GM21447 (cell line): ENCODE measurements at regions not wholly inside any gene's neighbourhood (a gene's known extent, or its start where the extent isn't known, plus 50 kb on each side); places are given as distances from the start of the nearest gene placed in this dataset.

ENCODE experiments used
- ATAC-seq: cut with Tn5 transposase; IDR thresholded peaks from one replicate; pipeline ENCODE4 v1.9.1; 2021; ENCODE audit not compliant: unreplicated experiment

DNA sequence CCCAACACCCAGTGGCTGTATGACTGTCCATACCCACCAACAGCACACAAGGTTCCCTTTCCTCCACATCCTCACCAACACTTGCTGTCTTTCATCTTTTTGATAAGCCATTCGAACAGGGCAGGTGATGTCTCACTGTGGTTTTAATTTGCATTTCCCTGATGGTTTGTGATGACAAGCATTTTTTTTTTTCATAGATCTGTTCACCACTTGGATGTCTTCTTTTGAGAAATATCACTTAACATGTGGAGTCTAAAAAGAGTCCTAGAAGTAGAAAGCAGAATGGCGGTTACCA is 198.1 kb upstream of the DIO3 start:
- ATAC-seq, result no peak

DNA sequence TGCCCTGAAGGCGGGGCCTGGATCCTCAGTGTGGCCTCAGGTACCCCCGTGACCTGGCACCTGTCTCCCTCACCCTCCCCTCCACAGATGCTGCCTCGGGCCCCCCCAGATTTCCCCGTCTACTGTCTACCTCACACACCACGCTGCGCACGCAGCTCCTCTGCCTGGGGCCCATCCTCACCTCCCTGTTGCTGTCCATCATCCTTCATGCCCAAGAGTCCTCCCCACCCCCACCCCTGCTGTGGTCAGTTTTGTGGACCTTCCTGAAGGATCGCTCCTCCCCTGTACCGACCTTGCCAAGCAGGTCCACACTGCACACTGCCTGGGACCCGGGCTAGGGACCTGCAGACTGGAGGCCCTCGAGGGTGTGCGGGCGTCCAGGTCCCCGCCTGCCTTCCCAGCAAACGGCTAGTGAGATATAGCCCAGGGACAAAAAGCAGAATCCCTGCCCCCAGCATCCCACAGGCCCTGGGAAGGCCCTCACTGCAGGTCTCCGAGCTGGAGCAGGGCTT is 197.4 kb upstream of the DIO3 start:
- no peak for ATAC-seq

DNA sequence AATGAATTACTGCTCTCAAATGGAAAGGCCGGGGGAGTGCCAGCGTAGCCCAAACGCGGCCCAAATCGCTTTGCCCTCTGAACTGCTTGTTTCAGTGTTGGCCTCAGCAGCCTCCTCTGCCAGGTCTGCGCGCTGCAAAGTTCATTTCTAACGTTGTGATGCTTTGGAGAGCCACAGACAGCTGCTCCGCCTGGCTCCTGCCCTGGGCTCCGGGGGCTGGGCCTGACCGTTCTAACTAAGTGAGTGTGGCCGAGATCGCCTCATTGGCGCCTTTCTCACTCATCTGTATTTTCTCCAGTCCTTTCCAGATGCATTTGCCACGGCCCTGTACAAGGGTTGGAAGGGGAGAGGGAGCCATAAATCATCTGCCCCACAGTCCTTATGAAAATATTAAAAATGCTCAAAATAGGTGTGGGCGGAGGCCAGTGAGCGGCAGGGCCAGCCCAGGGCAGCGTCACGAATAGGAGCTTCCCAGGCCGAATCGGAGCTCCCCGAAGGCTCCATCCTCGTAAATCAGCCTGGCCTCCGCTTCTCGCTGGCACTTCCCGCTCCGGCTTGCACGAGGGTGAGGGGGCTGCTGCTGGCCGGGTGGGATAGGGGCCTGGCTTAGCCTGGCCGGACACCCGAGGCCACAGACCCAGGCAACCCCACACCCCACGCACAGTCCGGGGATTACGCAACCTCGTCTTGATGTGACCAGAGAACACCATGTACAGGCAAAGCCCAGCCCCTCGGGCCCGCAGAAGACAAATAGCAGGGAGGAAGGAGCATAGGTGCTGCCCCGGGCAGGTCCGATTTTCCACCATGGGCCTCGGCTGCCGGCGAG is 196.6 kb upstream of the DIO3 start:
- no peak for ATAC-seq

DNA sequence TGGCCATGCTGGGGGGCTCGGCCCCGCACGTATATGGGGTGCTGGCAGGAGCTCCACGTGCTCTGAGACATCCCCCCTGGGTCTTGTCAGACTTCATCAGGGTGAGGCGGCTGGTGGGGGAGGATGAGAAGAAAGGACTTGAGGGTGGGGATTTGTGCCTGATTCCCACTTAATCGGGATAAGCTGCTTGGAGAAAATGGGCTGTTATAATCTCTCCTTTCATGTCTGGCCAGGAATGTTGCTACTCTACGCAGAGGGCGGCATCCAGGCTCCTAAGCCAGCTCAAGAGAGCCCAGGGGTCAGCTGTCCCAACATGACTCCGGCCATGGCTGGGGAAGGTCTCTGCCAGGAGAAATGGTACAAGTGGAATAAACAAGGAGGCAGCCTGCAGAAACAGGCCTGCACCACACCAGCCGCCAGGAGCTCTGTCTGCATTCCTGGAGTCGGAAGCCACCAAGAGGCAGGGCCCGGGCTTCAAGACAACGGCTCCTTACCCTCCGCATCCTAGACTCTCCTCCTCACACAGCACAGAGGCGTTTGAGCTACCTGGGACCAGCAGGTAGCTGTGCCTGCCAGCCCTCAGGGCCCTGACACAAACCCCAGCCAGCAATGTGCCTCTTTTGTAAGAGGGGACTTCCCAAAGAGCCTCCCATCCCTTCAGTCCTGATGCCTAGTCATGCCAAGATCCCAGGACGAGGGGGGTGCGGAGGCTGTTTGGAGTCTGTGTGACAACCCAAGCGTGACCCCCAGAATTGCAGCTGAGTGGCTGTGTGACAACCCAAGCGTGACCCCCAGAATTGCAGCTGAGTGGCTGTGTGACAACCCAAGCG is 195.8 kb upstream of the DIO3 start:
- ATAC-seq, result no peak

DNA sequence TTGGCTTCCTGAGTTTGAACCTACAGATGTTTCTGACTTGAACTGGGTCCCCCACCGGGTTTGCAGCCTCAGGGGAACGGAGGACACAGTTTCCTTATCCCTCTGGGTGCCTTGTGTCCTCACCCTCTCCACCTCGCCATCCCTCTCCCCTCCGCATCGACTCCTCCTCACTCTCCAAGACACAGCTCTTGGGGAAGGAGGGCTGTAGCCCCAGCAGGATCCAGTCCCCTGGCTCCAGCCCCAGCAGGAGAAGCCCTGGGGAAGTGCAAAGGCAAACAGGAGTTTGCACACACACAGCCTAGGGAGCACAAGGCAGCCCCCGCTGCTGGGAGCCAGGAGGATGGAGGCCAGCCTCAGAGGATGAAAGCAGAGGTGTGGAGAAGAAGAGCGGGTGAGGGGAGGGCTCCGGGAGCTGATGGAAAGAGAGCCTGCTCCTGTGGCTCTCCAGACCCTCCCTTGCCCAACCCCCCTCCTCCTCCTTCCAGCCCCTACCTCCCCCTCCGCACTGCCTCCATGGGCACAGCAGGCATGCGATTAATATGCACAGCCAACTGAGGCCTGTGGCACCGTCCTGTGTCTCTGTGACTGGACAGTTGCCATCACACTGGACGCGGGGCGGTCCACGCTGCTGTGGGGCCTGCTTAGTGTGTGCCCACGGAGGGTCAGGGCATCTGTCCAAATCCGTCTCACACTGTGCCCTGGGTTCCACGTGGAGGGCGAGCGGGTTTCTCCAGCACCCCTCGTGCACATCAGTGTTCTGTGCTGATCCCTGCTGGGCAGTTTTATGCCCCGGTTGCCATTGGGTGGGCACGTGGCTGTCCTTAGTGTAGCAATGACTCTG is 193.7 kb upstream of the DIO3 start:
- ATAC-seq, result no peak

DNA sequence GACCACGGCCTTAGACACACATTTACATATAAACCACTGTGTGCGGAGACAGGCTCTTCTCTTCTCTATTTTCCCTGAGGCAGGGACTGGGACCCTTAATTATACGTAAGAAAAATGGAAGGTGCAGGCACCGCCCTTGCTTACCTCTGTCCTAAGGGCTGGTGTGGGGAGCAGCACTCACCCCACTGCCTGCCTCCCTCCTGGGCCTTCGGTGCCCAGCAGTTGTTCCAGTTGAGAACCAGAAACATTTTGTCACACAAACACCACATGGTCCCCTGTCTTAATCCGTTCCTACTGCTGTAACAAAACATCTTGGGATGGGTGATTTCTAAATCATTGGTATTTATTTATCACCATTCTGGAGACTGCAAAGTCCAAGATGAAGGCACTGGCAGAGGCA is 192.7 kb upstream of the DIO3 start:
- ATAC-seq, result no peak

DNA sequence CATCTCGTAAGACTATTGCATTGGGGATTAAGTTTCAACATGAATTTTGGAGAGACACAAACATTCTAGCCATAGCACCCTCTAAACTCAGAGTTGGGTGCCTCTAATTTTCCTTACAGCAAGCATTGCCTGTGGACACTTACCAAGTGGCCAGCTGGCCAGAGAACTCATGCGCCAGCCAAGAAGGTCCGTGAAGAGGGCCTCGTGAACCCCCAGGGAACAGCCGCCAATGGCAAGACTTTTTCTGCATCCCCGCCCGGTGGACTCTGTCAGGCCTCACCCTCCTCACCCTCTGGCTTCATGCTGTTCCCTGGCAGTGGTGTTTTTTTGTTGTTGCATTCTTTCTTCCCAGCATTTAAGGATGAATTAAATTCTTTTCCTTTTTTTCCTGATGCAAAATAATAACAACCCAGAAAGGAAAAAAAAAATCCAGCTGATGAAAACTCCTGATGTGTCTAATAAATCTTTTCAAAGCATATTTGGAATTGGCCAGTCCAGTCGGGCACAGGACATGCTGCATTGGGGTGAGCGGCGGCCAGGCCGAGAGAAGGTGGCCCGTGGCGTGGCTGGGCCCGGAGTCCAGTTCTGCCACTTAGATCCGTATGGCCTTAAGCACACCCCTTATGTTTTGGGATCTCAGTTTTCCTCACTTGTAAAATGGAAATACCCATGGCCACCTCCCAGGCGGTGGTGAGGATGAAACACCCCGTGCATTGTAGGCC is 191.9 kb upstream of the DIO3 start:
- ATAC-seq, result no peak

DNA sequence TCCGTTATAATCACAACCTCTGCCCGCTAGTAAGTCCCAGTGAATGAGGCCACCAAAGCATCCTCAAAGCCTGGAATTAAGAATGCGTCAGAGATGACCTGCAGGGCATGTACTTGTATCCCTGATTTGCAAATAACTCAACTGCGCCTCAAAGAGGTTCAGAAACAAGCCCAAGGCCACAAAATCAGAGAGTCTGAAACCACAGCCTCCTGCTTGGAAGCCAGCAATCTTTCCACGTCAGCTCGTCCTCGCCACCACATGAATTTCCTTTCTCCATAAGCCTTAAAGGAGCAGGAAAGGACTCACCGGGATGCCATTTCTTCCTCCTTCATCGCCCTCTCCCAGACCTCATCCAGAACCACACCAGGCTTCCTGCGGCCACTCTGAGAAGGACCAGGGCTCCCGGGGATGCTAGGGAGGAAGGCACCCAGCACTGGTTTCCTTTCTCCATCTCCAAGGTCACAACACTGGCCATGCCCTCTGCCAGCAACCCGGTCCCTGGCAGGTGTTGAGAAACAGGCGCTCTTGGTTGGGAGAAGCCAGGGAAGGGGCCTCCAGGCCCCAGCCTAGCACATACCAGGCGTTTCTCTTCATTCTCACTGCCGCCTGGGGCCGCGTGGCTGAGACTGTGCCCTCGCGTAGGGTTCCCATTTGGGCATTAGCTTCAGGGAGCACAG is 191.2 kb upstream of the DIO3 start:
- no peak for ATAC-seq

DNA sequence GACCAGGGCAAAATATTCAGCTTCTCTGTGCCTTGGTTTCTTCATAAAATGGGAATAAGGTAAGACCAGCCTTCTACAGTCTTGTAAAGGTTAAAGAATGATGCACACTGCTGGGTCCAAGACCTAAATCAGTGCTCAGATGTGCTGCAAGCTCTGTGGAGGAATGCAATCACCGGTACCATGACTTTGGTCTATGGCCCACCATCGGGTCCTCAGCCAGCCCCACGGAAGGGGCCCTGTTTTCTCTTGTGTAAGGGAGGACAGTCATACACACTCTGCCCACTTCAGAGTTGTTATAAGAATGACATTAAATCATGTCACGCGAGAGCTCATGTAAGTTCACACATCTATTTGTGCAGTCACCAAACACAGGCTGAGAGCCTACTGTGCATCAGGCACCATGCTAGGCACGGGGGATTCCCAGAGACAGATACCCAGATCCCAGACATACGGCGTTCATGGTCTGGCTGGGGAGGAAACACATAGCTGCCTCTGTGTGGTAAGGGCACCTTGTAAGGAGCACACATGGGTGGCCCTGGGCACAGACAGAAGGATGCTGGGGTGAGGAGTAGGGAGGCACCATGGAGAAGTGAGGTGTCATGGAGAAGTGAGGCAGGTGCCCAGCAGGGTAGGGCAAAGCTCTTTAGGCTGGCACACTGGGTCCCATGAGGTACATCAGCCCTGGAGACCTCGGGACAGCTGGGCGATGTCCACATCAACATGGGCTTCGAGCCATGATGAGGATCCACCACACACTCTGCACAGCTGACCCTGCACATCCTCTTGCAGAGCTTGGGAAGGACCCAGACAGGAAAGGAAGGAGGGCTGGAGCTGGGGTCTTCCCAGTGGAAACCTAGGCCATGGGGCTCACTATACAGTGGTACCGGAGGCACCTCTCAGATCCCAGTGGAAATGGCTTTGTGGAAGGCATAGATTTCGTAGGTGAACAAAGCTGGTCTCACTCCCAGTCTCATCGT is 190.4 kb upstream of the DIO3 start:
- ATAC-seq, result no peak

DNA sequence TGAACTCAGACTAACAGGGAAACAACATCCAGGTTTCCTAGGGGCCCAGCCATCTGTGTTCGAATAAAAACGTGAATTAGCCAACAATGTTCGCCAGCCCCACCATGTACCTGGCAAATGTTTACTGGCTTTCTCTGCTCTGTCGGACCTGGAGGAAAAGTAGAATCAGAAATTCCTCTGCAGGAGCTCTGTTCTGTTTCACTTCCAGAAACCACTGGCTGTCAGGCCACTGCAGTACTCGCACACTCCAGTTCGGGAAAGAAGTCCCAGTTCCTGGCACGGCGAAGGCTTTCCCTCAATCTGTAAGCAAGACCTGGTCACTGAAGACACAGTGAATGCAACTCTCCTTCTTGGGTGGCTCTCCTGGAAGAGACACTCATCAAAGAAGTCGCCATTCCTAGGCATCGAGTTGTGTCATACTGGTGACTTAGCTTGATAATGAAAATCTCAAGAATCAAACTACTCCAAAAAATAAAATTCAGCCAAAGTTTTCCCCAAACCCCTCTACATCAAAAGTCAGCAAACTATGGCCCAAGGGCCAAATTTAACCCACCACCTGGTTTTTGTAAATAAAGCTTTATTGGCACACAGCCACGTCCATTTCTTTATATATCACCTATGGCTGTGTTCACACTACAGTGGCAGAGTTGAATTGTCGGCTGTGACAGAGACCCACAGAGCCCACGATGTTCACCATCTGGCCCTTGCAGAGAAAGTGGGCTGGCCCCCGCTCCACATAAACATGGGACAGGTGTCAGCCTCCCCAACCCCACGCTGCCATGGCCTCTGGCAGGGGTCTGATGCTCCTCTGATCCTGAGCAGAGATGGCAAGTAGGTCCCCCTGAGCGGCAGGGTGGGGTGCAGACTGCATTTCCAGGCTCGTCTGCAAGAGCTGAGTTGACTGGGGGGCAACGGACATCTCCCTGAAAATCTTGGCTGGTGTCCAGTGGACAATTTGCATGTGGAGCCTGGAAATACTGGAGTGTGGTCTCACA is 189.2 kb upstream of the DIO3 start:
- no peak for ATAC-seq

DNA sequence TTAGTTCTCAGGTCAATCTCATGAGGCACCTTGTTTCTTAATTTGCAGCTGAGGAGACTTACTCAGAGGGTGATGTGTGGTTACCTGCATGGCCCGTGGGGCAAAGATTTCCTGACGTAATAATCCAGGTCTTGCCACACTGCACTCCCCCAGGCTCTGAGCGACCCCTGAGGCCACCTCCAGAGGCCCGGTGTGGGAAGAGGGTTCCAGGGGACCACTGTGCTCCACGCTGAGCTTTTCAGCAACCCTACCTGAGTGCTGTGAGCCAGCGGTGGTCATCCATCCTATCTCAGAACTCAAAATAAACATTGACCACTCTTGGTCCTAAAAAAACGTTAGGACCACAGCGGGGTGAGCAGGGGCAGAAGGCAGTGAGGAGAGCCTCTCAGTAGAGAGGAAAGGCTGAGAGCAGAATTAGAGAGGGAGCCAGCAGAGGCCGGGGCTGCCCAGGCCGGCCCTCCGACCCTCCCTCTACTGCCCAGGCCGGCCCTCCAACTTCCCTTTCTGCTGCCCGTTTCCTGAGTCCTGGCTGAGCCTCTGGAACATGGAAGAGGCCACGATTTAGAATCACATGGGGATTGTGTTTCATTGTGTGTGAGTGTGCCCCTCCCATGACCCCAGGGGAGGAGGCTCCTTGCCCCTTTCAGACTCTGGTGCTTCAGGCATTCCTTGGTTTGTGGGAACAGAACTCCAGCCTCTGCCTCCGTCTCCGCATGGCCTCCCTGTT is 188.2 kb upstream of the DIO3 start:
- no peak for ATAC-seq

DNA sequence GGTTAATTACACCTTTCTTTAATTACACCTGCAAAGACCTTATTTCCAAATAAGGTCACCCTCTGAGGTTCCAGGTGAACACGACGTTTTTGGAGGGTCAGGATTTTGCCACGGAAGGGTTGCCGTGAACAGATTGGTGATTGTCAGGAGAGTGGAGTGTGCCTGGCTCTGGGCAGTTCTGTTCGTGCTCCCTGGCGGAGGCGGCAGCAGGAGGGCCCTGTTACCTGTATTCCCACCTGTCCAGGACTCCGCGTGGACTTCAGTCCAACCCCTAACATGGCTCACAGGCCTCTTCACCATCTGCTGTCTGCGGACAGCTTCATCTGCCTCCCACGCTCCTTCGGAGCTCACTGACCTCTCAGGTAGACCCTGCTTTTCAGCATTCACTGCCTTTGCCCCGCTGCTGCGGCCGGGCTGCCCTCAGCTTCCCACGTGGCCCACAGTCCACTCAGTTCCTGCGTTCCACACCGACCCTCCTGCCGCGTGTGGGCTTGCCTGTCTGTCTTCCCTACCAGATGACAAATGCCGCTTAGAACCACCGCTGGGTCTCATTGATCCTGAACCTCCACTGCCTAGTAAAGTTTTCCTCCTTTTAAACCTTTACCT is 187.5 kb upstream of the DIO3 start:
- ATAC-seq, result no peak

DNA sequence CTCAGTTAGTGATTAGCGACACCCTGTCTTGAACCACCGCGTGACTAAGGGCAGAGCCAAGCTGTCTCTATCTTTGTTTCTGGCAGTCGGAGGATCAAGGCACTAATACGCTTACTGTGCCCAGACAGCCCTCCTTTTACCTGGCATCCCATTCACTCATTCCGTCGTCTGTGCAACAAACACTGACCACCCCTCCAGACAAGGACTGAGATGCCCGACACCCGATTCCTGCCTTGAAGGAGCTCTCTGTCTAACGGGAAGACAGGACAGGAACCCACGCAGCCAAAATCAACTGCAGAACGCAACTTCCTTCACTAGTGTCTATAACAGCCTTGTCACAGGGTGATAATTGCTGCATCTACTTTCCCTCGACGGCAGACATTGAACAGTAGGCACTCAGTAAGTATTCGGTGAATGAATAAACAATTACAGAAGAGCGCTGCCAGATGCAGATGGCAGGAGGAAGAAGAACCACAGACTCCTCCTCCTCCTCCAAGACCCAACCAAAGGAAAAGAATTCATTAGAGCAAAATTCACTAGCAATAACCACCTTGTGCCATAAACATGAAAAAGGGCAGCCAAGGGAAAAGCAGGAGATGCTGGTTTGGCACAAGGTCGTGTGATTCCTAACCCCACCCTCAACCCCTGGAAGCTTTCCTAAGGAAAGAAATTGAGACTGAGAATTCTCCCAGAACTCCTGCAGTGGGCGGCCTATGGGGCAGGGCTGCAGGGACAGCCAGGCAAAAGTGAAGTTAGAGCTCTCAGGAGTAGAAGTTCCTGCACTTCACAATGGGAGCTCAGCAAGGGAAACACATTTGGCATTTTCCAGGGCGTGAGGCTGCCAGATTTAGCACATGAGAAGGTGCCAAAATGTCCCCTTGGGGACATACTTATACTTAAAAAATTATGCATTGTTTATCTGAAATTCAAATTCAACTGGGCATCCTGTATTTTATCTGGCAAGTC is 186.6 kb upstream of the DIO3 start:
- no peak for ATAC-seq

DNA sequence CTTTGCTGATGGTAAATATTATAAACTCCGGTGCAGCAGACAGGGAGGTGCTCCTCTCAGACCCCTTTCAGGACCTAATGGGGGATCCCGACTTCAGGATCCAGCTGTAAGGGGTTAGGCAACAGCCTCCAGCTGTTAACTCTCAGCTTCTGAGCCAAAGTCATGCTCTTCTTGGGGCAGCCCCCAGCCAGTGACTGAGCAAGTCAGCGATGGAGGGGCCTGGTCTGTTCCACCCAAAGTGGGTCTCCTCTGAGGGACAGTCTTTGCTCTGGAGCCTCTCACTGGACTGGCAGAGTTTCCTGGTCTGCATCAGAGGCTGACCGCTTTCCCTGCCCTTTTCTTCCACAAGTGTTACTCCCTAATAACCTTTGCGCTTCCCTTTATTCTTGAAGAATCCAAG is 184.2 kb upstream of the DIO3 start:
- ATAC-seq, result no peak

DNA sequence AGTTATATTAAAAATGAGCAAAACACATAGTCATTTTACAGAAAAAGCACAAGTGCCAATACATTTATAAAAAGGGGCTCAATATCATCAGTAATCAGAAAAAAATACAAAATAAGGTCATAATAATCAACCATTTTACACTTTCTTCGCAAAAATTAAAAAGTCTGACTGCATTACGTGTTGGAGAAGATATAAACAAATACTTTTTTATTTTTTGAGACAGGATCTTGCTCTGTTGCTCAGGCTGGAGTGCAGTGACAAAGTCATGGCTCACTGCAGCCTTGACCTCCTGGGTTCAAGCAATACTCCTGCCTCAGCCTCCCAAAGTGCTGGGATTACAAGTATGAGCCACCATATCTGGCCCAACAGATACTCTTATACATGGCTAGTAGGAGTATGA is 181.5 kb upstream of the DIO3 start:
- ATAC-seq, result no peak

DNA sequence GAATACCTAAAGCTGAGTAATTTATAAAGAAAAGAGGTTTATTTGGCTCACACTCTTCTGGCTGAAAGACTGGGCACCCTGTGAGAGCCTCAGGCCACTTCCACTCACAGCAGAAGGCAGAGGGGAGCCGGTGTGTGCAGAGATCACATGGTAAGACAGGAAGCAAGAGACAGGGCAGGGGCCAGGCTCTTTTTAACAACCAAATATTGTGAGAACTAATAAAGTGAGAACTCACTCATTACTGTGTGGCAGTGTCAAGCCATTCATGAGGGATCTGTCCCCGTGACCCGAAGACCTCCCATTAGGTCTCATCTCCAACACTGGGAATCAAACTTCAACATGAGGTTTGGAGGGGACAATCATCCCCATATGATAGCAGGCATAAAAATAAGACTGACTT is 180.8 kb upstream of the DIO3 start:
- ATAC-seq, result no peak
